ENCODE measurements at regions not wholly inside any gene's neighbourhood (a gene's known extent, or its start where the extent isn't known, plus 50 kb on each side); places are given as distances from the start of the nearest gene placed in this dataset.

GRCh38 chr3:115336836-115337235, 189.7 kb upstream of the ZBTB20 start:
- Histone ChIP-seq H4K5ac (ENCODE audit: insufficient read length, low read depth, low read length) (no peak overlapping the region), H3K27me3 (ENCODE audit: insufficient read depth, low read length) (no peaks in the 10 kb centered on the region), H3K4me1 (ENCODE audit: insufficient read depth, low read length) (no peaks in the 10 kb centered on the region; the same call in 1 of the 2 replicates), H4K91ac (ENCODE audit: insufficient read length, low read depth, low read length) (no peak overlapping the region), H2BK5ac (ENCODE audit: insufficient read length, low read length) (no peak overlapping the region), H2BK20ac (ENCODE audit: low read depth, low read length, poor library complexity, severe bottlenecking) (no peak overlapping the region), H3K4me2 (ENCODE audit: insufficient read depth, insufficient read length, low read length) (no peak overlapping the region), H2BK120ac (ENCODE audit: low read depth, low read length, poor library complexity, severe bottlenecking) (no peak overlapping the region), H3T11ph (ENCODE audit: low read length) (no peak overlapping the region), H2AFZ (ENCODE audit: low read length) (no peak overlapping the region), H3K9me3 (ENCODE audit: control insufficient read depth, low read depth, low read length) (no peaks in the 10 kb centered on the region), H4K8ac (replicated peaks; ENCODE audit: insufficient read length, low read depth, low read length) (no peak overlapping the region), H3K9ac (ENCODE audit: extremely low read depth, insufficient read length, low read length) (no peak overlapping the region), H3K79me2 (ENCODE audit: insufficient read depth, low read length) (no peaks in the 10 kb centered on the region), H3K23me2 (ENCODE audit: insufficient read length, low read depth, low read length, poor library complexity, severe bottlenecking) (no peaks in the 10 kb centered on the region), H3K79me1 (ENCODE audit: insufficient read depth, low read depth, low read length, poor library complexity, severe bottlenecking) (no peaks in the 10 kb centered on the region), H3K18ac (ENCODE audit: insufficient read length, low read depth, low read length) (no peak overlapping the region), H3K4ac (ENCODE audit: low read depth, low read length) (no peak overlapping the region), H4K20me1 (ENCODE audit: control insufficient read depth, insufficient read depth, insufficient read length) (no peaks in the 10 kb centered on the region), H2BK12ac (ENCODE audit: insufficient read length, low read depth, low read length) (no peak overlapping the region), H3K56ac (ENCODE audit: insufficient read length, low read depth, low read length) (no peak overlapping the region), H2AK5ac (ENCODE audit: insufficient read length, low read length) (no peak overlapping the region), H3K27ac (ENCODE audit: insufficient read length, low read depth, low read length) (no peak overlapping the region), H2BK15ac (ENCODE audit: low read depth, low read length) (no peak overlapping the region), H3K23ac (ENCODE audit: insufficient read length, low read depth, low read length) (no peak overlapping the region), H3K14ac (ENCODE audit: insufficient read depth, low read length) (no peak overlapping the region)
- Mint-ChIP-seq H3K27me3 (ENCODE audit: low read depth) (no peaks in the 10 kb centered on the region), H3K27ac (no peak overlapping the region), H3K4me3 (no peak overlapping the region), H3K36me3 (ENCODE audit: insufficient read depth in 1 of 3, low read depth in 3 of 3) (no peaks in the 10 kb centered on the region), H3K4me1 (peaks cover 2 to 7% of the 10 kb centered on the region in 2 experiments; a peak in 3 of 4 replicates), H3K9me3 (no peaks in the 10 kb centered on the region)
- DNase-seq, result no peak
- TF ChIP-seq CTCF (conservative IDR thresholded peaks at IDR 0.05), result no peak
- WGBS (ENCODE audit: extremely low coverage, insufficient read length, low lambda C conversion rate), result no CpG with 5 or more reads among the region's 4 CpGs

All from H9 (cell line).